Naive thymus-derived CD8-positive, alpha-beta T cell (primary cell): ENCODE measurements at regions not wholly inside any gene's neighbourhood (a gene's known extent, or its start where the extent isn't known, plus 50 kb on each side); places are given as distances from the start of the nearest gene placed in this dataset.
"Not testable (repeated sequence)": the region's sequence is repeated elsewhere in the genome, so short reads cannot be mapped to it uniquely, and the experiment has no call there.

Experiments used
- ATAC-seq, 2 donors: fragments of 150-1000 bp; cut with Tn5 transposase in 1 of 2; sonication (Bioruptor Pico), chemical (Tn5 transposase) in 1 of 2; 1 replicate in 1 of 2; 2 replicates in 1 of 2; pipeline ENCODE4 v1.10.0; 2021; ENCODE audit warnings: mild to moderate bottlenecking in 2 of 2, moderate library complexity in 2 of 2
- POLR2A ChIA-PET: fragments of 350-600 bp; sonication (Branson Sonifier 250); formaldehyde crosslinking; loops from one replicate; lab custom pipeline; 2021; ENCODE audit warnings: antibody characterized with exemption; lab: Charles Lee
- DNase-seq, 10 donors: peaks; one replicate each; pipeline versions ENCODE4 v3.0.0 to v3.0.0-alpha.2; 2020 to 2022
- H3K27ac Mint-ChIP-seq, 10 donors: one replicate each; pipeline ENCODE4 v1.8.0; 2020 to 2022; ENCODE audit warnings: mild to moderate bottlenecking in 10 of 10, mixed read lengths in 10 of 10, moderate library complexity in 4 of 10, inconsistent platforms in 1 of 10
- H3K27me3 Mint-ChIP-seq, 5 donors: one replicate each; pipeline ENCODE4 v1.8.0; 2021 to 2022; ENCODE audit warnings: mixed read lengths in 5 of 5
- H3K36me3 Mint-ChIP-seq, 3 donors: one replicate each; pipeline ENCODE4 v1.8.0; 2020 to 2022; ENCODE audit warnings: mixed read lengths in 3 of 3, mild to moderate bottlenecking in 2 of 3, inconsistent platforms in 1 of 3
- H3K4me1 Mint-ChIP-seq, 4 donors: one replicate each; pipeline ENCODE4 v1.8.0; 2021 to 2022; ENCODE audit warnings: mixed read lengths in 4 of 4
- H3K4me3 Mint-ChIP-seq, 10 donors: one replicate each; pipeline ENCODE4 v1.8.0; 2020 to 2022; ENCODE audit warnings: mild to moderate bottlenecking in 10 of 10, mixed read lengths in 10 of 10, moderate library complexity in 6 of 10, inconsistent platforms in 1 of 10
- H3K9me3 Mint-ChIP-seq, 9 donors: one replicate each; pipeline ENCODE4 v1.8.0; 2020 to 2022; ENCODE audit warnings: mixed read lengths in 9 of 9, mild to moderate bottlenecking in 3 of 9, inconsistent platforms in 1 of 9, moderate library complexity in 1 of 9

GRCh38 chr3:20523293-20523692, 337.3 kb upstream of the SGO1 start:
- POLR2A ChIA-PET, result no interaction called here
- H3K36me3 Mint-ChIP-seq, result peaks cover 0 to 22% (median 4%) of the 10 kb centered on the region in 3 donors
- H3K9me3 Mint-ChIP-seq, result peaks cover 0 to 67% (median 20%) of the 10 kb centered on the region in 9 donors
- DNase-seq (no peak), ATAC-seq (no peak)
- no peaks in the 10 kb centered on the region for H3K27me3 Mint-ChIP-seq
- H3K4me3 Mint-ChIP-seq, result no peak overlapping the region
- H3K4me1 Mint-ChIP-seq, result no peaks in the 10 kb centered on the region
- no peak overlapping the region for H3K27ac Mint-ChIP-seq

GRCh38 chr3:20517316-20517715, 331.3 kb upstream of the SGO1 start:
- POLR2A ChIA-PET, H3K27ac Mint-ChIP-seq, H3K4me1 Mint-ChIP-seq, H3K27me3 Mint-ChIP-seq, ATAC-seq, H3K4me3 Mint-ChIP-seq, DNase-seq: not testable (repeated sequence)
- Mint-ChIP-seq H3K36me3 (peaks cover 0 to 20% (median 0%) of the 10 kb centered on the region in 3 donors), H3K9me3 (peaks cover 0 to 43% (median 24%) of the 10 kb centered on the region in 9 donors)

GRCh38 chr3:20516311-20516710, 330.3 kb upstream of the SGO1 start:
- ATAC-seq, result no peak
- H3K36me3 Mint-ChIP-seq, result peaks cover 0 to 18% (median 0%) of the 10 kb centered on the region in 3 donors

GRCh38 chr3:20515834-20516233, 329.8 kb upstream of the SGO1 start:
- POLR2A ChIA-PET, result no interaction called here
- H3K4me3 Mint-ChIP-seq, result no peak overlapping the region
- ATAC-seq, result no peak
- H3K4me1 Mint-ChIP-seq, result no peaks in the 10 kb centered on the region
- no peak for DNase-seq
- no peaks in the 10 kb centered on the region for H3K27me3 Mint-ChIP-seq
- peaks cover 0 to 17% (median 0%) of the 10 kb centered on the region in 3 donors for H3K36me3 Mint-ChIP-seq
- H3K9me3 Mint-ChIP-seq, result peaks cover 0 to 46% (median 27%) of the 10 kb centered on the region in 9 donors
- no peak overlapping the region for H3K27ac Mint-ChIP-seq

More at GRCh38 chr3:20516311-20516710, 330.3 kb upstream of the SGO1 start:
- Mint-ChIP-seq H3K4me3 (no peak overlapping the region), H3K9me3 (peaks cover 0 to 41% (median 27%) of the 10 kb centered on the region in 9 donors), H3K27ac (no peak overlapping the region), H3K27me3 (no peaks in the 10 kb centered on the region), H3K4me1 (no peaks in the 10 kb centered on the region)
- no peak for DNase-seq
- POLR2A ChIA-PET, result no interaction called here

GRCh38 chr3:20511863-20512505, 326.0 kb upstream of the SGO1 start:
- peaks cover 0 to 6% (median 3%) of the 10 kb centered on the region in 3 donors for H3K36me3 Mint-ChIP-seq
- peaks cover 0 to 49% (median 18%) of the 10 kb centered on the region in 9 donors for H3K9me3 Mint-ChIP-seq
- no peak for DNase-seq
- no peaks in the 10 kb centered on the region for H3K4me1 Mint-ChIP-seq
- H3K4me3 Mint-ChIP-seq, result no peak overlapping the region
- ATAC-seq, result no peak
- no peak overlapping the region for H3K27ac Mint-ChIP-seq
- no peaks in the 10 kb centered on the region for H3K27me3 Mint-ChIP-seq
- POLR2A ChIA-PET, result no interaction called here

- DNase-seq (no peak), ATAC-seq (no peak)
- Mint-ChIP-seq H3K36me3 (peaks cover 0 to 17% (median 3%) of the 10 kb centered on the region in 3 donors), H3K4me3 (no peak overlapping the region), H3K27ac (no peak overlapping the region), H3K4me1 (no peaks in the 10 kb centered on the region), H3K9me3 (peaks cover 11 to 65% (median 33%) of the 10 kb centered on the region in 9 donors), H3K27me3 (no peaks in the 10 kb centered on the region)
- POLR2A ChIA-PET, result no interaction called here
Measured at GRCh38 chr3:20510396-20510795, 324.4 kb upstream of the SGO1 start.

- DNase-seq (no peak), ATAC-seq (no peak)
- Mint-ChIP-seq H3K9me3 (peaks cover 27 to 92% (median 71%) of the 10 kb centered on the region in 9 donors), H3K4me1 (no peaks in the 10 kb centered on the region), H3K27ac (no peak overlapping the region), H3K27me3 (no peaks in the 10 kb centered on the region), H3K36me3 (peaks cover 0 to 49% (median 2%) of the 10 kb centered on the region in 3 donors), H3K4me3 (no peak overlapping the region)
- POLR2A ChIA-PET, result no interaction called here
Measured at GRCh38 chr3:20503394-20504082, 317.5 kb upstream of the SGO1 start.

GRCh38 chr3:20490996-20491395, 305.0 kb upstream of the SGO1 start:
- no peaks in the 10 kb centered on the region for H3K4me1 Mint-ChIP-seq
- H3K27ac Mint-ChIP-seq, result no peak overlapping the region
- peaks cover 0 to 8% (median 0%) of the 10 kb centered on the region in 3 donors for H3K36me3 Mint-ChIP-seq
- H3K27me3 Mint-ChIP-seq, result no peaks in the 10 kb centered on the region
- peaks cover 9 to 42% (median 16%) of the 10 kb centered on the region in 9 donors for H3K9me3 Mint-ChIP-seq
- POLR2A ChIA-PET, result no interaction called here
- no peak for ATAC-seq
- H3K4me3 Mint-ChIP-seq, result no peak overlapping the region
- DNase-seq, result no peak

GRCh38 chr3:20488151-20488550, 302.1 kb upstream of the SGO1 start:
- H3K4me3 Mint-ChIP-seq, result no peak overlapping the region

GRCh38 chr3:20484126-20484525, 298.1 kb upstream of the SGO1 start:
- Mint-ChIP-seq H3K4me3 (no peak overlapping the region), H3K27ac (no peak overlapping the region), H3K27me3 (peaks cover 0 to 4% (median 0%) of the 10 kb centered on the region in 5 donors), H3K36me3 (peaks cover 0 to 20% (median 2%) of the 10 kb centered on the region in 3 donors), H3K9me3 (peaks cover 22 to 60% (median 40%) of the 10 kb centered on the region in 9 donors), H3K4me1 (no peaks in the 10 kb centered on the region)
- no peak for DNase-seq
- POLR2A ChIA-PET, result no interaction called here
- ATAC-seq, result no peak

More at GRCh38 chr3:20488151-20488550, 302.1 kb upstream of the SGO1 start:
- POLR2A ChIA-PET, result no interaction called here
- Mint-ChIP-seq H3K36me3 (peaks cover 0 to 8% (median 0%) of the 10 kb centered on the region in 3 donors), H3K4me1 (no peaks in the 10 kb centered on the region), H3K9me3 (peaks cover 10 to 51% (median 23%) of the 10 kb centered on the region in 9 donors), H3K27ac (no peak overlapping the region), H3K27me3 (no peaks in the 10 kb centered on the region)
- DNase-seq (no peak), ATAC-seq (no peak)

- Mint-ChIP-seq H3K27me3 (peaks cover 0 to 4% (median 0%) of the 10 kb centered on the region in 5 donors), H3K9me3 (peaks cover 22 to 64% (median 41%) of the 10 kb centered on the region in 9 donors), H3K27ac (no peak overlapping the region), H3K36me3 (peaks cover 0 to 20% (median 2%) of the 10 kb centered on the region in 3 donors), H3K4me1 (no peaks in the 10 kb centered on the region), H3K4me3 (no peak overlapping the region)
- ATAC-seq, result no peak
- POLR2A ChIA-PET, result no interaction called here
- DNase-seq, result no peak
Measured at GRCh38 chr3:20482350-20482749, 296.3 kb upstream of the SGO1 start.

GRCh38 chr3:20480786-20481365, 294.9 kb upstream of the SGO1 start:
- no peak overlapping the region for H3K4me3 Mint-ChIP-seq
- POLR2A ChIA-PET, result no interaction called here
- peaks cover 19 to 59% (median 43%) of the 10 kb centered on the region in 9 donors for H3K9me3 Mint-ChIP-seq
- H3K27me3 Mint-ChIP-seq, result peaks cover 0 to 4% (median 0%) of the 10 kb centered on the region in 5 donors
- ATAC-seq (no peak), DNase-seq (no peak)
- peaks cover 0 to 20% (median 2%) of the 10 kb centered on the region in 3 donors for H3K36me3 Mint-ChIP-seq
- peak overlapping the region in 1 of 10 donors; percentile 0 for H3K27ac Mint-ChIP-seq
- H3K4me1 Mint-ChIP-seq, result no peaks in the 10 kb centered on the region

- Mint-ChIP-seq H3K27ac (no peak overlapping the region), H3K27me3 (peaks cover 0 to 4% (median 0%) of the 10 kb centered on the region in 5 donors), H3K4me1 (no peaks in the 10 kb centered on the region), H3K9me3 (peaks cover 16 to 34% (median 28%) of the 10 kb centered on the region in 9 donors), H3K4me3 (no peak overlapping the region), H3K36me3 (peaks cover 0 to 14% (median 2%) of the 10 kb centered on the region in 3 donors)
- ATAC-seq (no peak), DNase-seq (no peak)
- POLR2A ChIA-PET, result no interaction called here
Measured at GRCh38 chr3:20478436-20478835, 292.4 kb upstream of the SGO1 start.
